ENCODE measurements at regions not wholly inside any gene's neighbourhood (a gene's known extent, or its start where the extent isn't known, plus 50 kb on each side); places are given as distances from the start of the nearest gene placed in this dataset.

DNA sequence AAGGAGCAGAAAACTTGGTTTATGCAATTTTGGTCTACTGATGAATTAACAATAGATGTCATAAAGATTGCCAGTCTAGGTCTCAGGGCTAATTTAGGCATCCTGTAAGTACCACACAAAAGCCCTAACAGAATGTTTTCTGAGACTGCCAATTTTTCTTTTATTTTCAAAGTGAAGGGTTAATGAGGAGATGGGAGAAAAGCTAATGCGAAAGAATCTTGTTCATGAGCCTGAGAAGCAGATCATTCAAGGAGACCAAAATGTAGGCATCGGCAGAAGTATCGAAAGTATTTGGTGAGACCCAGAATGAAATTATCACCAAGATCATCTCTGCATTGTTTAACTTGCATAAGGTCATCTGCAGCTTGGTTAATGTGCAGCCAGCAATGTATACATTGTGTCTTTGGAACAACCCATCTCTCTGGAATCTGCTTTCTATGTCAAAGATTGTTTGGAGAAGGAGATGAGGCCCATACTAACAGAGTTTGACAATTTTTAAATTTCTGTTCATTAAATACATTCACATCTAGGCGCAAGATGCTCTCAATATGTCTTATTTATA, 163.3 kb upstream of the GLI3 start:
- DNase-seq (ENCODE audit: low read depth in 3 of 3, low spot score in 1 of 3): no peak

DNA sequence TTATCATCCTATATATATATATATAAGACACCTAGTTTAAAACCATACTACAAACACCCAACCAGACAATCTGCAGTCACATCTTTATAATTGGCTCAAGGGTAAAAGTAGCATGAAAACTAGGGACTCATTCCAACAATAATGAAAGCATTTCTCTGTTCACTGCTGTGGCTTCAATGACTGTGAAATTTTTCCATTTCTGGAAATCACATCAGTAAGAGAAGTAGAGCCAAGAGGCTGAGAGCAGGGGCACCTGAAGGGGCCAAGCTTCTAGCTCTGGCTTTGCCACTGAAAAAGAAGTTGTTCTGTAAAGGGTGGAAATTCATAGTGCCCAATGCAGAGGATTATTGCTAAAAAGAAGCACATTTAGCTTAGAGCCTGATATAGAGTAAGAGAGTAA, 158.6 kb upstream of the GLI3 start:
- no peak for DNase-seq (ENCODE audit: low read depth in 3 of 3, low spot score in 1 of 3)

DNA sequence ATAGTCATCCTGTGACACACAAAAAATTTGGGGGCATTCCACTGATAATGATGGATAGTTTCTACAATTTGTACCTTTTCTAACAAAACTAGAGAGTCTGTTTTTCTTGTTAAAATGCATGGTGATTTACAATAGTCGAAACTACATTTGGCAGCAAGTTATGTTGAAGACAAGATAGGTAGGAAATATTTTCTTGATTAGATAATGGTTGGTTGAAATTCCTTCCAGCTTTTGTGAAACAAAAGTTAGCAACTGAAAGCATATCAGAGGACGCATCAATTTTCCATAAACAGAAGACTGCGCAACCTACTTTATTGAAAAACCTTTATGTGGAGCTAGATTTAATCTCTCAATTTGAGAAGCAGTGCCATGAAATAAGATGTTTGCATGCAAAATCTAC, 155.8 kb upstream of the GLI3 start:
- DNase-seq (ENCODE audit: low read depth in 3 of 3, low spot score in 1 of 3): no peak

DNA sequence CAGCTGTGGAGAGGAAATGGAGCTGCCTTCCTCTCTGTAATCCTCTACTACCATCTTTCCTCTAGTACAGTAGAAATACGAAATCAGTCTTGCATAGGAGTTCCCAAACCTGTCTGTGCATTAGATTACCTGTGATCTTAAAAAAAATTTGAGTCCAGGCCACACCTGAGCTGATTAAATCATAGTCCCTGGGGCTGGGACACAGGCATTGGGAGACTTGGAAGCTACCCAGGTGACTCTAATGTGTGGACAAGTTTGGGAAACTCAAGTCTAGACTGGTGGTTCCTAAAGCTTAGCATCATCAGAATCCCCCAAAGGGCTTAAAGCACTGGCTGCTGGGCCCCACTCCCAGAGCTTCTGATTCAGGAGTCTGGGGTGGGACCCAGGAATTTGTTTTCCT, 152.7 kb upstream of the GLI3 start:
- no peak for DNase-seq (ENCODE audit: low read depth in 3 of 3, low spot score in 1 of 3)

GRCh38 chr7:42385912-42386311, 148.9 kb upstream of the GLI3 start:
- DNase-seq (ENCODE audit: low read depth in 3 of 3, low spot score in 1 of 3): no peak

- no peak for DNase-seq (ENCODE audit: low read depth in 3 of 3, low spot score in 1 of 3)
Observed at GRCh38 chr7:42381161-42381560, 144.2 kb upstream of the GLI3 start.

DNA sequence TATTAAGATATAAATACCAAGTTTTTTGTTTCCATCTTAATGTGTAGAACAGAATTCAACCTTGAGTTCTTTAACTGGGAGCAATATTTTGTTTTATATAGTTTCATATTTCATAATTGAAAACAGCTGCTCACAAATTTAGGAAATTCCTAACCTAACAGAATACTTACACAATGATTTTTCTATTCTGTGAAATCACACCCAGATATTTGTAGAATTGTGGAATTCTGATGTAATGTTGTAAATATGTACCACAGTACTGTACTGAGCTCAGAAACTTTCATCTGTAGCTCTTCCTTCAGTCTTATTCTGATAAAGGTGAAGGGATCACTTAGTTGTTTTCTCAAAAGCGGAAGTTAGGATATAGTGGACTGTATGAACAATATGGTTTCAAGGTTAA, 143.4 kb upstream of the GLI3 start:
- no peak for DNase-seq (ENCODE audit: low read depth in 3 of 3, low spot score in 1 of 3)

- DNase-seq (ENCODE audit: low read depth in 3 of 3, low spot score in 1 of 3): no peak
Observed at GRCh38 chr7:42378149-42378548, 141.1 kb upstream of the GLI3 start.

DNA sequence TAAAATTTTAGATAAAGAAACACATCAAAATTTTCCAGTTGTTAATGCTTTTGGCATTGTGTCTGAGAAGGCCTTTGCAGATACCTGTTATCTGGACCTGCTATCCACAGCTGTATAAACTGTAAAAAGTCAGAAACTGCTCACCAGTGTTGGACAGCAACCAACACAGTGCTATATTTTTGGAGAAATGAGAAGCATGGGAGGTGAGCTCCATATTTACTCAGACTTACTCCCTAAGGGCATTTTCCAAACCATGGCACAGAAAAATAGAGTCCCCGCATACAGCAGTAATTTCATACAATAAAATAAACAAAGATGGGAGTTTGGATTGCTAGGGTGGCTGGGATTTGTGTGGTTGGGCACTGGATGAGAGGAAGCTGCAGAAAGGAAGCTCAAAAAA, 136.3 kb upstream of the GLI3 start:
- no peak for DNase-seq (ENCODE audit: low read depth in 3 of 3, low spot score in 1 of 3)

GRCh38 chr7:42372479-42372878, 135.5 kb upstream of the GLI3 start:
- no peak for DNase-seq (ENCODE audit: low read depth in 3 of 3, low spot score in 1 of 3)

DNA sequence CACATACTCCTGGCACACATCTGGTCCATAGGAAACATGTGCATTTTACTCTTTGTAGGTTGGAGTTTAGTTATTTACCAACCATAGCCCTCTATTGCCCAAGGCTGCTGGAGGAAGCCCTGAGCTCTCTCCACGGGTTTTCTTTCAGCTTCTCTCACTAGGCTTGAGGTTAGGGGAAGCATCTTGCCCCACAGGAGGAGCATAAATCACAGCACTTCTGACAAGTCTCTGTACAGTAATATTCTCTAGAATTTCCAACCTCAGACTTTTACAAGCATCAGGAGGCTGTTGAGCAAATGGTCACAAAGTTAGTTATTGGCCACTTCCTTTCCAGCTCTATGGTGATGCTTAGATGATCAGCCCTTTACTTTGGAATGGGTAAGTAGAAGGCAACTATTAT, 122.9 kb upstream of the GLI3 start:
- DNase-seq (ENCODE audit: low read depth in 3 of 3, low spot score in 1 of 3): no peak

- no peak for DNase-seq (ENCODE audit: low read depth in 3 of 3, low spot score in 1 of 3)
Observed at GRCh38 chr7:42351316-42351935, 114.4 kb upstream of the GLI3 start.

DNA sequence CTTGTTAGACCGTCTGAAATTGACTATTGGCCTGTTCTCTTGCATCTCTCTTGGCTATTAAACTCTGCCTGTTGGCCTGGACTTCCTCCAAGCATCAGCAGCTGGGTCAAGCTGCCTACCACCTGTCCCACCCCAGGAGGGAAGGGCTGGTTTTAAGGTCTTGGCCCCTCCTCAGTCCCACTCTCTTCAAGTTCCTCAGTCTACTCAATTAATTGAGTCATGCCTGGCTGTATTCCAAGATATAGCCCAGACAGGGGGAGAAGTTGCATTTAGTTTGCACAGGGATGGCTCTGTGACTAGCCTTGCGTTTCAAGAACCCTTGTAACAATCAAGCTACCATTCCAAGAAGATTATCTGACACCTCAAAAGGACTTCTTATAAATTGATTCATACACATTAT, 113.8 kb upstream of the GLI3 start:
- DNase-seq (ENCODE audit: low read depth in 3 of 3, low spot score in 1 of 3): no peak

DNA sequence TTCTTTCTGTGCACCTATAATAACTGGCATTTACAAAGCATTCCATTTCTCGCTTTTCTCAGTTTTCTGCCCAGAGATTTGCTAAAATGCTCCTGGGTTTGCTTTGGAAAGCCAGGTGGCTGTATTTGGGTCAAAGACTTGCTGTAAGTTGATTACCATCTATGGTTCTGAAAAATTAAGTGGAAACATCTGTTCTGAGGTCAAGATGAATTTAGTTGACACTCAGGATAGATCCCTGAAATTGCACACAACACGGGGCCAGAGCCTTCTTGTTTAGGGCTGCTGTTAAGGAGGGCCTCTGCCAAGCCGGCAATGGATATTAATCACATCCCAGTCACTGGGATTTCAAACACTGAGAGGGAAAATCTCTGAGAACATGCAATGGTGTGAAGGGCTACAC, 111.6 kb upstream of the GLI3 start:
- no peak for DNase-seq (ENCODE audit: low read depth in 3 of 3, low spot score in 1 of 3)

GRCh38 chr7:42348071-42348470, 111.1 kb upstream of the GLI3 start:
- no peak for DNase-seq (ENCODE audit: low read depth in 3 of 3, low spot score in 1 of 3)

GRCh38 chr7:42347616-42348015, 110.6 kb upstream of the GLI3 start:
- DNase-seq (ENCODE audit: low read depth in 3 of 3, low spot score in 1 of 3): no peak

GRCh38 chr7:42345478-42346299, 108.7 kb upstream of the GLI3 start:
- no peak for DNase-seq (ENCODE audit: low read depth in 3 of 3, low spot score in 1 of 3)

- no peak for DNase-seq (ENCODE audit: low read depth in 3 of 3, low spot score in 1 of 3)
Observed at GRCh38 chr7:42344198-42344755, 107.3 kb upstream of the GLI3 start.

DNA sequence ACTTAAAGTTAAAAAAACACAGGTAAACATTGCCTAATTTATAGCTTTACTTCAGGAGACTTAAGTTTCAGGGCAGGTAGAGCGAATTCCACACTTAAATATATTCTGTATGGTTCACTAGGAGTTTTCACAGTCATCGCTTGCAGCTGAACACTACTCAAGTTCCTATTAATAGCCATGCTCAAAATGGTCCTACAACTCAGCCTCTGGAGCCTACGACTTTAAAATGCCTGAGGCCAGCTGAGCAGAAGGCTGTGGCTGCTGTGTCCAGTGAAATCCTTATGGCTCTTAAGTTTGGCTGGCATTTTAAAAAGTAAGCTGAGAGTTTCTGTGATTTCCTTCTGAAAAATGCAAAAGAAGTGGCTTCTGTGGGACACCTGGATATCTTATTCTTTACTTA, 105.4 kb upstream of the GLI3 start:
- no peak for DNase-seq (ENCODE audit: low read depth in 3 of 3, low spot score in 1 of 3)

GRCh38 chr7:42340436-42340835, 103.4 kb upstream of the GLI3 start:
- no peak for DNase-seq (ENCODE audit: low read depth in 3 of 3, low spot score in 1 of 3)

GRCh38 chr7:42338916-42339540, 102.0 kb upstream of the GLI3 start:
- no peak for DNase-seq (ENCODE audit: low read depth in 3 of 3, low spot score in 1 of 3)

Measured in stimulated activated CD4-positive, alpha-beta T cell treated with anti-CD3 and anti-CD28 coated beads, TNF-alpha, amount 100 ng/mL, for 1 hour (primary cell).